ENCODE measurements at regions not wholly inside any gene's neighbourhood (a gene's known extent, or its start where the extent isn't known, plus 50 kb on each side); places are given as distances from the start of the nearest gene placed in this dataset.

- CTCF ChIA-PET: interaction anchor here (1.2 to 1.5 kb wide), 2 partner anchors 20 to 156 kb away, joined by 3 to 4 read pairs; no protein-coding TSS in a partner anchor
- no peak overlapping the region for H3K4me3 Mint-ChIP-seq (ENCODE audit: low read depth, unreplicated experiment)
- BruUV-seq (replicated peaks): no TSS peak
Observed at GRCh38 chr12:67424784-67425183, 155.6 kb downstream of the CAND1 start.

GRCh38 chr12:67425394-67425793 is 156.2 kb downstream of the CAND1 start:
- BruUV-seq (replicated peaks): no TSS peak
- H3K4me1 Mint-ChIP-seq (ENCODE audit: low read depth, unreplicated experiment): peaks cover 33% of the 10 kb centered on the region

More at GRCh38 chr12:67424784-67425183, 155.6 kb downstream of the CAND1 start:
- peaks cover 33% of the 10 kb centered on the region for H3K4me1 Mint-ChIP-seq (ENCODE audit: low read depth, unreplicated experiment)
- H3K27me3 Mint-ChIP-seq (ENCODE audit: unreplicated experiment): no peaks in the 10 kb centered on the region
- no peaks in the 10 kb centered on the region for H3K36me3 Mint-ChIP-seq (ENCODE audit: insufficient read depth, unreplicated experiment)
- H3K9me3 Mint-ChIP-seq (ENCODE audit: low read depth, unreplicated experiment): peaks cover 6% of the 10 kb centered on the region
- H3K27ac Mint-ChIP-seq (ENCODE audit: unreplicated experiment): no peak overlapping the region
- intact Hi-C loops (cut with micrococcal nuclease; ENCODE audit: unreplicated experiment): no loop called here
- DNase-seq: no peak
- TF ChIP-seq CTCF (IDR thresholded peaks at IDR 0.05; ENCODE audit: unreplicated experiment): no peak

GRCh38 chr12:67426067-67426466 is 156.9 kb downstream of the CAND1 start:
- Mint-ChIP-seq H3K4me1 (ENCODE audit: low read depth, unreplicated experiment) (peaks cover 33% of the 10 kb centered on the region), H3K9me3 (ENCODE audit: low read depth, unreplicated experiment) (peaks cover 6% of the 10 kb centered on the region), H3K27me3 (ENCODE audit: unreplicated experiment) (no peaks in the 10 kb centered on the region), H3K27ac (ENCODE audit: unreplicated experiment) (no peak overlapping the region), H3K36me3 (ENCODE audit: insufficient read depth, unreplicated experiment) (no peaks in the 10 kb centered on the region), H3K4me3 (ENCODE audit: low read depth, unreplicated experiment) (no peak overlapping the region)
- TF ChIP-seq CTCF (IDR thresholded peaks at IDR 0.05; ENCODE audit: unreplicated experiment): no peak
- intact Hi-C loops (cut with micrococcal nuclease; ENCODE audit: unreplicated experiment): no loop called here
- BruUV-seq (replicated peaks): no TSS peak
- CTCF ChIA-PET: interaction anchor here (0.8 to 1.5 kb wide), 4 partner anchors 9 to 517 kb away, joined by 3 to 4 read pairs (median 3); no protein-coding TSS in a partner anchor
- no peak for DNase-seq

More at GRCh38 chr12:67425394-67425793, 156.2 kb downstream of the CAND1 start:
- intact Hi-C loops (cut with micrococcal nuclease; ENCODE audit: unreplicated experiment): no loop called here
- no peaks in the 10 kb centered on the region for H3K27me3 Mint-ChIP-seq (ENCODE audit: unreplicated experiment)
- no peaks in the 10 kb centered on the region for H3K36me3 Mint-ChIP-seq (ENCODE audit: insufficient read depth, unreplicated experiment)
- no peak overlapping the region for H3K4me3 Mint-ChIP-seq (ENCODE audit: low read depth, unreplicated experiment)
- CTCF ChIA-PET: interaction anchor here (0.8 to 1.5 kb wide), 5 partner anchors 10 to 518 kb away, joined by 3 to 4 read pairs (median 3); no protein-coding TSS in a partner anchor
- no peak for TF ChIP-seq CTCF (IDR thresholded peaks at IDR 0.05; ENCODE audit: unreplicated experiment)
- peak; percentile 28 for DNase-seq
- peaks cover 6% of the 10 kb centered on the region for H3K9me3 Mint-ChIP-seq (ENCODE audit: low read depth, unreplicated experiment)
- no peak overlapping the region for H3K27ac Mint-ChIP-seq (ENCODE audit: unreplicated experiment)

GRCh38 chr12:67427336-67427735 is 158.2 kb downstream of the CAND1 start:
- no peak for TF ChIP-seq CTCF (IDR thresholded peaks at IDR 0.05; ENCODE audit: unreplicated experiment)

More at GRCh38 chr12:67427336-67427735, 158.2 kb downstream of the CAND1 start:
- no TSS peak for BruUV-seq (replicated peaks)
- Mint-ChIP-seq H3K27ac (ENCODE audit: unreplicated experiment) (peak overlapping the region; percentile 7), H3K4me3 (ENCODE audit: low read depth, unreplicated experiment) (no peak overlapping the region), H3K9me3 (ENCODE audit: low read depth, unreplicated experiment) (peaks cover 6% of the 10 kb centered on the region), H3K27me3 (ENCODE audit: unreplicated experiment) (no peaks in the 10 kb centered on the region), H3K4me1 (ENCODE audit: low read depth, unreplicated experiment) (peaks cover 33% of the 10 kb centered on the region), H3K36me3 (ENCODE audit: insufficient read depth, unreplicated experiment) (no peaks in the 10 kb centered on the region)
- CTCF ChIA-PET: no interaction called here
- DNase-seq: no peak
- intact Hi-C loops (cut with micrococcal nuclease; ENCODE audit: unreplicated experiment): no loop called here
